ENCODE measurements at regions not wholly inside any gene's neighbourhood (a gene's known extent, or its start where the extent isn't known, plus 50 kb on each side); places are given as distances from the start of the nearest gene placed in this dataset.

DNA sequence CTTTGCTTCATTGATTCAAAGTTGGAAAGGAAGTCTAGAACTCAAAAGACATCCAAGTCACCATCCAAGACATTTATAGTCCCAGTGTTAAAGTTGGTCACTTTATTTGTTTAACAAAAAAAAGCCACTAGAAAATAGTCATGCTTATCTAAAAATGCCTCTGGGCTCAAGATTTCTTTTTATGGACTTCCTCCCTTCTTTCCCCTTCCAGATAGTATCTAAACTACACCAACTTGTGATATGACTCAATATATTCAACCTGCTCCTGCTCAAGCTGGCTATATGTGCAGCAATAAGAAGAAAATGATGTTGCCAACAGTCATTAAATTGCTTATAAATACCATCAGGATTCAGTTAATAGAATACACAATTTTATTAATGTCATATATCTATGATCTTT lies 1177.1 kb downstream of the FLRT2 start:
- H3K4me3 ChIP-seq (ENCODE audit: low read depth, low read length), result no peak overlapping the region
- no peak for DNase-seq (ENCODE audit: low read depth)
- TF ChIP-seq, protein P1, sequence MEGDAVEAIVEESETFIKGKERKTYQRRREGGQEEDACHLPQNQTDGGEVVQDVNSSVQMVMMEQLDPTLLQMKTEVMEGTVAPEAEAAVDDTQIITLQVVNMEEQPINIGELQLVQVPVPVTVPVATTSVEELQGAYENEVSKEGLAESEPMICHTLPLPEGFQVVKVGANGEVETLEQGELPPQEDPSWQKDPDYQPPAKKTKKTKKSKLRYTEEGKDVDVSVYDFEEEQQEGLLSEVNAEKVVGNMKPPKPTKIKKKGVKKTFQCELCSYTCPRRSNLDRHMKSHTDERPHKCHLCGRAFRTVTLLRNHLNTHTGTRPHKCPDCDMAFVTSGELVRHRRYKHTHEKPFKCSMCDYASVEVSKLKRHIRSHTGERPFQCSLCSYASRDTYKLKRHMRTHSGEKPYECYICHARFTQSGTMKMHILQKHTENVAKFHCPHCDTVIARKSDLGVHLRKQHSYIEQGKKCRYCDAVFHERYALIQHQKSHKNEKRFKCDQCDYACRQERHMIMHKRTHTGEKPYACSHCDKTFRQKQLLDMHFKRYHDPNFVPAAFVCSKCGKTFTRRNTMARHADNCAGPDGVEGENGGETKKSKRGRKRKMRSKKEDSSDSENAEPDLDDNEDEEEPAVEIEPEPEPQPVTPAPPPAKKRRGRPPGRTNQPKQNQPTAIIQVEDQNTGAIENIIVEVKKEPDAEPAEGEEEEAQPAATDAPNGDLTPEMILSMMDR (conservative IDR thresholded peaks at IDR 0.05; ENCODE audit: low read depth, low read length), result no peak

DNA sequence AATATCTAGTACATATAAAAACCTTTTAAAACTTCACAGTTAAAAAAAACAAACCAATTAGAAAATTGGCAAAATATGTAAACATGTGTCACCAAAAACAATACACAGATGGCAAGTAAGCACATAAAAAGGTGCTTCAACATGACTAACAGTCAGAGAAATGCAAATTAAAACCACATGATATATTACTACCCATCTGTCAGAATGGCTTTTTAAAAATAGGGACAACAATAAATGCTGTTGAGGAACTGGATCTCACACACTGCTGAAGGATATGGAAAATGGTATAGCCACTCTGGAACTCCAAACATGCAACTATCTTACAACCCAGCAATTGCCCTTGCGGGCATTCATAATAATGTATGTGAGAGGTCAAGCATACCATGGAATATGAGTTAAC lies 1153.6 kb downstream of the FLRT2 start:
- no peak for DNase-seq (ENCODE audit: low read depth)
- H3K4me3 ChIP-seq (ENCODE audit: low read depth, low read length), result no peak overlapping the region
- TF ChIP-seq, protein P1 (conservative IDR thresholded peaks at IDR 0.05; ENCODE audit: low read depth, low read length), result no peak

DNA sequence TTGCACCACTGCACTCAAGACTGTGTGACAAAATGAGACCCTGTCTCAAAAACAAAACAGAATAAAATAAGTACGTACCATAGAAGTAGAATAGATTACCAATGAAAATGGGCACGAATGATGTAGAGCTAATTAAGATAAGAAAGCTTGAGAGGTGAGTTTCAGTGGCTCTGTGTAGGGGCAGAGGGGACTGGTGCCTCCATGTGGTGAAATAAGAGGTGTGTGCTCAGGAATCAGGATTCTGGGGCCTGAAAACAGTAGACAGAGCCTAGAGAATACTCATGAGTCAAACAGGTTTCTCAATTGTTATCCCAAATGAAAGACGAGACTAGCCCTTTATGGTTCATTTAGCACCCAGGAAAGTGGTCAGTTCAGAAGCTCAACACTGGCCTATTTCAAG lies 1145.1 kb downstream of the FLRT2 start:
- TF ChIP-seq, protein P1 (conservative IDR thresholded peaks at IDR 0.05; ENCODE audit: low read depth, low read length), result peak; percentile 28
- no peak overlapping the region for H3K4me3 ChIP-seq (ENCODE audit: low read depth, low read length)
- no peak for DNase-seq (ENCODE audit: low read depth)

DNA sequence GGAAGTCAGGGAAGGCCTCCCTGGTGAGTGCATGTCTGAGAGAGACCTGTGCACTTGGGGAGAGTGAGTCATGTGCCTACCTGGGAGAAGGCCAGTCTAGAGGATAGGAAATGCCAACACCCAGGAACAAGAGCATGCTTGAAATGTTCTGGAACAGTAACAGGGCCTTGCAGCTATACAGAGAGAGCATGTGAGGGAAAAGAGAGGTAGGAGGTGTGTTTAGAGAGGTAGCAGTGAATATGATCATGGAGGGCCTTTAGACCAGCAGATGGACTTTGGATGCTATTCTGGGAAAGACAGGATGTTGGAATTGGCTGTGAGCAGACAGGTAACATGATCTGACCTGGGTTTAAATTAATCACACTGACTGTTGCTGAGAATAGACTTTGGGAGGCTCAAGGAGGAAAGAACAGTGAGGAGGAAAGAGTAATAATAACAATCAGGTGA lies 1143.6 kb downstream of the FLRT2 start:
- no peak overlapping the region for H3K4me3 ChIP-seq (ENCODE audit: low read depth, low read length)
- TF ChIP-seq, protein P1 (conservative IDR thresholded peaks at IDR 0.05; ENCODE audit: low read depth, low read length), result no peak
- DNase-seq (ENCODE audit: low read depth), result no peak

DNA sequence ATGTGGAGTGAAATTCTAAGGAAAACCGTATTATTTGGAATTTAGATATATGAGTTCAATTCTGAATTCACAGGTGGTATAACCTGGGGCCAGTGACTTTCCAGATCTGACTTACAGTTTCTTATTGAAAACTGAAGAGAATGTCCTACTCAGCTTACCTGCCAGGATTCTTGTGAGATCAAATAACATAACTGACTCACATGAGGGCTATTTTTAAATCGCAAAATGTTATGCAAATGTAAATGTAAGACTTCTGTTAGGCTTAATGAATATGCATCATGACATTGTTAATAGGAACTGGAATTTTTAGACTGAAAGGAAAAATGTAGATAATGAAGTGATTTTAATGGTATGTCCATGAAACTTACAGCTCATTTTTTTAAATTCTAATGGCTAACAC lies 1142.1 kb downstream of the FLRT2 start:
- H3K4me3 ChIP-seq (ENCODE audit: low read depth, low read length), result no peak overlapping the region
- TF ChIP-seq, protein P1 (conservative IDR thresholded peaks at IDR 0.05; ENCODE audit: low read depth, low read length), result no peak
- no peak for DNase-seq (ENCODE audit: low read depth)

DNA sequence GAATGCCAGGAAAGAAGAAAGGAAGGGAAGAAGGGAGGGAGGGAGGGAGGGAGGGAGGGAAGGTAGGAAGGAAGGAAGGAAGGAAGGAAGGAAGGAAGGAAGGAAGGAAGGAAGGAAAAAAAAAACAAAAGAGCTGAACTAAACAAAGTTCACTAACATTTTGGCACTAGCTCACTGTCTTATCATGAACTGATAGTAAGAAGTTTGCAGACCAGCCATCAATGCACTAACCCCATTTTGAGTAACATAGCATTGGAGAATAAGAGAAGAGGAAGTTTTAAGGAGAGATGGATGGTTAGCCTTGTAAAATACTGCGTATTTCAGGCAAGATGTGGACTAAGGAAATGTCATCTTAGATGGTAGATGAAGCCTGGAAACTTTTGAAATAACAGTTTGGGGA lies 1136.0 kb downstream of the FLRT2 start:
- TF ChIP-seq, protein P1 (conservative IDR thresholded peaks at IDR 0.05; ENCODE audit: low read depth, low read length), result no peak
- no peak overlapping the region for H3K4me3 ChIP-seq (ENCODE audit: low read depth, low read length)
- no peak for DNase-seq (ENCODE audit: low read depth)

DNA sequence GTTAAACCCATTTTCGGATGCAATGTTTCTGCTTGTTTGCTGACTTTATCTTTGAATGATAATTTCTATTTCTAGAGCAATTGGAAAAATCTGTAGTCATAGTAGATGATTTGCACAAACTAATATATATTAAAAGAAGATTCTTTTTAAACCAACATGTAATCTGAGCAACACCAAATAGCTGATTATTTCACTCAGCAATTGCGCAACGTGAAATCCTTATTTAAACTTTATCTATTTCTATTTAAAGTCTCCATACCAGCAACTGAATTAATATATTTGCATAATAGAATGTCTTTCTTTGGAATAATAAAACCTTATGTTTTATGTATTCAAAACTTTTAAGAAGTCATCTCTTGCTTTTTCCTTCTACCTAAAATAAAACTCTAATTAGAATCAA lies 1132.4 kb downstream of the FLRT2 start:
- no peak for DNase-seq (ENCODE audit: low read depth)
- H3K4me3 ChIP-seq (ENCODE audit: low read depth, low read length), result no peak overlapping the region
- TF ChIP-seq, protein P1 (conservative IDR thresholded peaks at IDR 0.05; ENCODE audit: low read depth, low read length), result no peak
